C1 segment of cervical spinal cord (tissue), 14 donors: ENCODE measurements at regions not wholly inside any gene's neighbourhood (a gene's known extent, or its start where the extent isn't known, plus 50 kb on each side); places are given as distances from the start of the nearest gene placed in this dataset.

ENCODE experiments used
- DNase-seq, 14 donors: peaks; one replicate each; lab custom pipeline; 2025; lab: John Stamatoyannopoulos, UW

DNA sequence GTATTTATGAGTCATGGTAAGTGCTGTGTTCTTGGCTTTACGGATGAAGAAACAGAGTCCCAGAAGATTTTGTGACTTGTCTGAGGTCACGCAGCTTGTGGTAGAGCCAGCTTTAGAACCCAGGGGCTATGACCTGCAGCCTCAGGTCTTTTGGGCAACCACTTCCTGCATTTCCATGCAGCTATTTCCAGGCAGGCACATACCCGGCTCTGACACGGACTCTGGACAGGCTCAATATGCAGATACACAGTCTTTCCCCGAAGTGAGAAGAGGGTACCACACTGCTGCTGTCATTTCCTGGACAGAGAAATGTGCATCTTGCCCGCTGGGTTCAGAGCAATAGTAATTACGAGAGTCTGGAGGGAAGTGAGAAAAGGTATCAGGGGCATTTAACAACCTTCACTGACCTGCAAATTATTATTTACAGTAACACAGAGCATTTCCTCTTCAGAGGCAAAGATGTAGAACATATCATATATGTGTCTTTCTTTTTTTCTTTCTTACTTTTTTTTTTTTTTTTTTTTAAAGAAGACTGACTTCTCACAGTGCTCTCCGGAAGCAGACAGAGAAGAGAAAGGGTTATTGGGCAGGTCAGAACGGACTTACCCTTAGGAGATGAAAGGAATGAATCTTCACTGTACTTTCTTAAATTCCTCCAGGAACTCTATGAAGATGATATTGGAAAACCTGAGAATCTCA is 185.1 kb downstream of the CLIC5 start:
- DNase-seq: peak in 4 of 14 donors; percentile 3 to 47 (median 23)

- no peak for DNase-seq
These were observed 185.8 kb downstream of the CLIC5 start for GRCh38 chr6:45829873-45830272.

DNA sequence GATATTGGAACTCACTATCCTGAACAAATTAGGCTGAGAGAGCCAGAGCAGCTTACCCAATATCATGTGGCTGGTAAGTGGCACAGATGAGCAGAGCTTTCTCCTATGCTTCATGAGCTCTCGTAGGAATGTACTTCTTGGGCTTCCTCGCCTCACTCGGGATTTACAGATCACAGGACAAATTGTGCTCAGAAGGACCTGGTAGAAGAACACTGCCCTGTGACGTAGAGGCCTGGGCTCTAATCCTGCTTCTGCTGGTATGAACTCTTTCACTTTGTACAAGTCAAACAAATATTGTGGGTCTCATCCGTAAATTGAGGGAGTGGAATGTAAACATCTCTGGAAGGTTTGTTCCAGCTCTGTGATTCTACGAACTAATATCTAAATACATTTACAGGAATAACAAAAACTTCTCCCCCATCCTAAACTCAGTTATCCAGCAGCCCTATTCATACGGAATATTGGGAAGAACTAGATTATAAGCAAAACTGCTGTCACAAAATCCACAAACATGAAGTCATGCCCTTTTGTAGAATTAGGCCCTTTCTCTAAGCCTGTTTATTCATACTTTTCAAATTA is 187.6 kb downstream of the CLIC5 start:
- no peak for DNase-seq

DNA sequence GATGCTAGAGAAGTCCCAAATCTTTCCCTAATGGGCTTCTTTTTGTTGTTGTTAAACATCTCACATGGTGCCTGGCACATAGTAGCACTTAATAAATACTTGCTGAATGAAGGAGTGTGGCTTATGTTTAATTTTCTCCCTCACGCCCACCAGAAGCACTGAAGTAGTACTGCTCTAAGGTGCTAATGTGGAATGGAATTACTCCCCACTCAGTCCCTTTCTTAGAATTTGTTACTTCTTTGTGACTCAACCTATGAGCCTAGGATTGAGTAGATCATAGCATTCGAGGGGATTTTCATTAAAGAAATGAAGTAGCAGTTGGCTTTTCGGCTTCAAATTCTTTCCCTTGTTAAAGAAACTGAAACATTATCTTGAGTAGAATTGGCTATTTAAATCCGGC is 192.8 kb downstream of the CLIC5 start:
- DNase-seq: no peak

DNA sequence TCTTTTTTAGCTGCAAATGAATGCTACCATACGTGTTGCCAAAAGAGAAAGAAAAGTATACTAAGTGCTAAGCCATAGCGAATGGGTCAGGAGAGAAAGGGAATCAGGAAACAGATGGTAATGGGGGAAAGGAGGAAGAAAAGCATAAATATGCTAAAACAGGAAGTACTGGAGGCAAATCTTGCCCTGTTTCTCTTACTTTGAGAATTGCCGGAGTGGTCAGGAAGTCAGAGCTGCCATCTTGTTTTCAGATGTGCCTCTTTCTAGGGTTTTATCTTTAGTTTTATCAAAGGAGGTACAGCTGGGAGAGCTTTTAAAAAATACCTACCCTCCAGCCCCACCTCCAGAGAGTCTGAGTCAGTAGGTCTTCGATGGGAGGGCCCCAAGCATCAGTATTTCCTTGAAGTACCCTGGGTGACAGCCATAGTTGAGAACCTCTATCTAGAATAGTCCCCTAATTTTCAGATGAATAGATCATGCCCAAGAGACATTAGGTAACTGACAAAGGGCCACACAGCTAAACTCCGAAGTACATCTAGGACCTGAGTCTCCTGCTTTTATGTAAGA is 193.3 kb downstream of the CLIC5 start:
- DNase-seq: no peak

DNA sequence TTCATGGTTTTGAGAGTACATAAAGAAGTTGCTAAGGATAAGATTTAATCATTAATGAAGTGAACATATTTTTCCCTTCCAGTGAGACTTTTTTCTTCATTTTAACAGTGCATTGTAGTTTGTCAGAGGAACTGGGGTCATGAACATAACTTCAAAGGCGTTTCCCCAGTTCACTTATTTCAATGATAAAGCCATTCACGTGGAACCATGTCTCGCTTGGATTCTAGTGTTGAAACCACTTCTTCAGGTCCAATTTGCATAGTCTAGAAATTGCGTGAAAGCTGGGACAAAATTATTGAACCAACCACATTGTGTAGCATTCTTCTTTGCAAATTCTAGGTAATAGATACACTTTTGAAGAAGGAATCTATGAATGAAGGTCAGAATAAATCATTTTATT is 197.0 kb downstream of the CLIC5 start:
- DNase-seq: no peak

- no peak for DNase-seq
These were observed 198.9 kb downstream of the CLIC5 start for GRCh38 chr6:45816674-45817297.

DNA sequence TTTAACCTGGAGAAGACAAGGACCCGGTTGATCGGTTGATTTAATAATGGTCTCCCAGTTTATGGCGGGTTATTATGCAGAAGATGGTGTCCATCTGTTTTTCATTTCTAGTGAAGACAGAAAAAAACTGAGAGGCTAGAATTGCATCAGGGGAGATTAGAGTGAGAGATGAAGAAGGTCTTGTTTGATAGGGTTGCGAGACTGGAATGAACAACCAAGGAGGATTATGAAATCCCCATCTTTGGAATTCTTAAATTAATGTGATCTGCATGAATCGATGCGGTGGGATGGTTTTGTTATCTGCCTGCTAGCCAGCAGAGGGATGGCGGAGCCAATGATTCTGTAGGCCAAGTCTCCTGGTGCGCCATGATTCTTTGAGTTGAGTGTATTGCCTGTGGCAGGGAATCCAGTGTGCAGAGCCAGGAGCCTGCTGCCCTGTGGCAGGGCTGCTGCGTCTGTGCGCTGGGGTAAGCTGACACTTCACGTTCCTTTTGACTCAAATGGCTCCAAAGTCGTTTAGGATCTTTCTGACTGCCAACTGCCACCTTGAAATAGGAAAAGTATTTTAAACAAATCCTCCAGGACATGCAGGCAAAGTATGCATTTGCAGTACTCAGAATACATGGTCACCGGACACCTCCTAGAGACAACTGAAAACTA is 200.1 kb downstream of the CLIC5 start:
- DNase-seq: no peak

DNA sequence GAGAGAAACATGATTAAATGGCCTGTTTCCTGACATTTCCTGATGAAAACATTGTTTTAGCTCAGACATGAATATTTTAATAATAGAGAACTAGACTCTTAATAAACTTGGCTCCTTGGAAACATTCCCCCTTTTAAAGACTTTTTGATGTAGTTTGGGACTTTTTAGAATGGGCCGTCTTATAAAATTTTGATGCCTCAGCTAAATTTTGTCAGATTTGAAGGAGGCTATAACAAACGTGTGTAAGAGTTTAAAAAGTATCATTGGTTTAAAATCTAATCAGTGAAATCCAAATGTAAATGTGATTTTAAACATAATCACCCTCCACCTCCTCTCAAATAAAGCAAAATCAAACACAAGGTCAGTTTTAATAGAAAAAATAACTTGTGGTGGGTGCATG is 200.9 kb downstream of the CLIC5 start:
- no peak for DNase-seq

DNA sequence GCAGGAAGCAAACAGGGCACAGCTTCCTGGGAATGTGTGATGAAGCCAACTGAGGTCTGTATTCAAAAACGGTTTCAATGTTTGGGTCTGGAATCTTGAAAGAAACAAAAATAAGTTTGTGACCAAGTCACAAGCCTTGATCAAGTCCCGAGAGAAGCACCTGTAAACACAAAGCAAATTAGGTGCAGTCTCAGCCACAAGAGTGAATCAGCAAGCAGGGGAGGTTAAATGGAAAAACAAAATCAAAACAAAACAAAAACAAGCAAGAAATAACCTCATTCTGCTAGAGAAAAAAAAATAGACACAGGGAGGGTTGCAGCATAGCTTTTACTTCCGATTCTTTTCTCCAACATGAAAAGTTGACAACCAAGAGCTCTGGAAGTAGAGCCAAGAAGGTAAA is 201.7 kb downstream of the CLIC5 start:
- no peak for DNase-seq

DNA sequence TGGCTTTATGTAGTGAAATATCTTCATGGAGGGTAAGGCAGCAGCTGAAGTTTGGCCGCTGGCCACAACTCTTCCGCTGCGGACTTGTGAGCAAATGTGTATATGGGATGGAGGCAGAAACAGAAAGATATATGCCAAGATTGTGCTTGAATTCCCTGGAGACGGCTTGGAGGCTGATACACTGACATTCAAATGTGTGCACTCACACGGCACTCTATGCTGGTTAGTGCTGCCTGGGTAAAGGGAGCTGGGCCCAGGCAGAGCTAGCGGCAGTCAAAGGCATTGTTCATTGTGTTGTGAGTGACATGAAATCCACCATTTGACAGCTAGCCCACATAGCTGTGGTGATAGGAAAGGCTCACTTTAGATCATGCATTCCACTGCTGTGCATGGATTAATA is 202.7 kb downstream of the CLIC5 start:
- peak in 6 of 14 donors; percentile 3 to 22 (median 10) for DNase-seq

GRCh38 chr6:45808917-45809316 is 206.7 kb downstream of the CLIC5 start:
- no peak for DNase-seq

- no peak for DNase-seq
These were observed 207.5 kb downstream of the CLIC5 start for GRCh38 chr6:45808042-45808645.

DNA sequence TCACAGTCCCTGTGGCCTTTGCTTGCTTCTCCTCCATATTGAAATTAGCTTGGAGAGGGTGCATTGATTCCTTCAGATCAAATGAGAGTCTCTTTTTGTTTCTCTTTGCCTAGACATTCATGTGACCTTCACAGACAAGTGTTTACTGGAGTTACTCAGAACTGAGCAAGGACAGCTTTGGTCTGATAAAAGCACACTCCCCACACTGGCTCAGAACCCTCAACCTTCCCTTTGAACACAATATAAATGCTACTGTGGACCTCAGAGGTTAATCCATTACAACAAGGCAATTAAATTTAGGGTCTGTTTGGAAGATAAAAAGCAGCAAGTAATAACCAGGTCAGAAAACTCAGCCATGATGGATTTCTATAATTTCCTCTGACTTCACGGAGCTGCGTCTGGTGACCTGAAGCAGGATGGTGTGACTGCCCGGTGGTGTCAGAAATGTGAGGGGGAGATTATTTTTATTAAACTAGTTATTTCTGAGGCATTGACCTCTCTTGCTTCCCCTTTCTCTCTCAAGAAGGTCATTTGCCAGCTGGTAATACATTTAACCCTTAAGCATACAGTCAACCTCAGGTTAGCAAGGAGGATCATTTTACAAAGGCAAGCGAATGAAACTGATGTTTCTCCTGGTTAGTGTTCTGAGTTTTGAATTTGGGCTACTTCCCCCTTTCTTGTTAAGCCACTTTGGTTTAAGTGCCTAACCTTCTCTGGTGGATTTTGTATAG is 208.2 kb downstream of the CLIC5 start:
- DNase-seq: no peak

GRCh38 chr6:45806172-45806571 is 209.5 kb downstream of the CLIC5 start:
- no peak for DNase-seq

- DNase-seq: no peak
These were observed 212.6 kb downstream of the CLIC5 start for GRCh38 chr6:45803071-45803470.

DNA sequence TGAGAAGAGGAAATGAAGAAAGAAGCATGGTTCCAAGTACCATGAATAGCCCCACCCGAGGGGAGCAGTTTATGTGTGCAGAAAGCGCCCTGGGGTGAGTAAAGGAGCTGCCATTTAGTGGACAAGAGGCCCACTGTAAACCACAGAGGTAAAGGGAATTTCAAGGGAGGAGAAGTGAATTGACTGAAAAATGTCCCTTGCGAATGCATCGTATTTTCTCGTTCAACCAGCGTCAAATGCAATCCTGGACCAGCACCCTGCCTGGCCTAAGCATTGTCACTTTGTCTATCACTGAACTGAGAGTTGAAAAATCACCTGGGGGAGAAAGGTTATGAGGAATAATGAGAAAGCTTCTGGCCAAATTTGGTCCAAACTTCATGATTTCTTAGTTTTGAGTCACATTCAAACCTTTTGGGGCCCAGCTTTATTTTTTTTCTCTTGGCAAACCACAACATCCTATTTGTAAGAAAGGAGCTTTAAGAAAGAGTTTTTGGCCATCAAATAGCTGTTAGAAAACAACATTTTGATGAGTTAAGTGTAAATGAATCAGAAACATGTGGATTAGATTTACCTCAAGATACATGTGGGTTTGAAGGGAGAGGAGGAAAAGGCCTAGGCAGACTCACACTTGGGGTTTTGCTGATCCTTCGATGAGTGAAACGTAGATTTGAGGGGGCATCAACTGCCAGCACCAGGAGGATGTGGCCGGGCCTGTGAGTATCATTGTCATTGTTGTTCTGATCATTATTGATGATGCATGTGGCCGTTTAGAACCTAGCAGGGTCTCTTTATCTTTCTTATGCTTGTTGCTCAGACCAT is 214.0 kb downstream of the CLIC5 start:
- no peak for DNase-seq

DNA sequence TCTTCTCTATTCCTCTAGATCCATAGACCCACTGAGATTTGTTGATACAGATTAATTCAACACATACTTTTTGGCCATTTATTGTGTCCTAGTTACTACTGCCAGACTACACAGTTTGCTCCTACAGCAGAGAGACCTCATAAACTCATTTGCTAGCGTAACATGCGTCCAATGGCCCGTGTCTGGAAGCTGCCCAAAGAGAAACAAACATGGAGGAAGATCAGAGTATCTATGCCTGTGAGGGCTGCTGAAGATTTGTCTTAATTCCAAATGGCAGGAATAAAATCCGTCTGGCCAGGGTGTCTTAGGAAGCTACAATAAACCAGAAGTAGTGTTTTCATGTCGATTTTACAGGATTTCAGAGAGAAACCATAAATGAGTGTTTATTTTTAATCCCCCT is 214.7 kb downstream of the CLIC5 start:
- no peak for DNase-seq

DNA sequence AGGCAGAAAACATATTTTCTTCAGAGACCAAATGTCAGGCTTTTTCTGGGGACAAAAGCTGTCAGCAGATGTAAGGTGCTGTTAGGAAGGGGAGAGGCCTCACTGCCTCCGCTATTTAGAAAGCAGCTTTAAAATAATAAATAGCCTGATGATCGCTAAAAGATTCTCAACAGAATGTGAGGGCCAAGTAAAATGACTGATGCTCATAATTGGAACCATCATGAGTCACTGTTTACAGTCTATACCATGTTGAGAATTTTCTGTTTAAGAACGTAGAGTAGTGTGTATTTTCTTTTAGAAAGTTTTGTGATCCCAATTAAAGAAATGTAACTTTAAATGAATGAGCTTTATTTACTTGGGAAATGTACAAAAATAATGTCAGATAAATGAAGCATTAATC is 220.0 kb downstream of the CLIC5 start:
- DNase-seq: no peak

DNA sequence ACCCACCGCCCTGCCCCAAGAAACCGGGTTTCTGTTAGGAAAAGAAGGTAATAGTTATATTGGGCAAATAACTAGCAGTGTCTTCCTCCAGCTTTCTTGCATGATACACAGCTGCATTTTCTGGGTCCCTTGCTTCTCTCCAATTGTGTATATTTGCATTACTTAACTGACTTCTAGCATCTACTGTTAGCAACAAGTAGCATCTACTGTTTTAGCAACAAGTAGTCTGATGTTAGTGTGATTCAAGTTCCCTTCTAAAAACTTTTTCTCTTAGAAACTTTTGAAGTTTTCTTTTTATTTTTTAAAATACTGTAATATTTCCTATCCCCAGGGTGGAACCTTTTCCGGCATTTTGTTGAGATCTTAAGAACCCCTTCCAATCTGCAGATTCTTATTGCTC is 221.2 kb downstream of the CLIC5 start:
- no peak for DNase-seq
